NCI-H460 (cell line): ENCODE measurements at regions not wholly inside any gene's neighbourhood (a gene's known extent, or its start where the extent isn't known, plus 50 kb on each side); places are given as distances from the start of the nearest gene placed in this dataset.
"Not testable (repeated sequence)": the region's sequence is repeated elsewhere in the genome, so short reads cannot be mapped to it uniquely, and the experiment has no call there.

Experiments used
- DNase-seq: peaks from one replicate; pipeline ENCODE4 v3.0.0-alpha.2; 2016; ENCODE audit warnings: low read depth; ENCODE audit errors: extremely low read depth

DNA sequence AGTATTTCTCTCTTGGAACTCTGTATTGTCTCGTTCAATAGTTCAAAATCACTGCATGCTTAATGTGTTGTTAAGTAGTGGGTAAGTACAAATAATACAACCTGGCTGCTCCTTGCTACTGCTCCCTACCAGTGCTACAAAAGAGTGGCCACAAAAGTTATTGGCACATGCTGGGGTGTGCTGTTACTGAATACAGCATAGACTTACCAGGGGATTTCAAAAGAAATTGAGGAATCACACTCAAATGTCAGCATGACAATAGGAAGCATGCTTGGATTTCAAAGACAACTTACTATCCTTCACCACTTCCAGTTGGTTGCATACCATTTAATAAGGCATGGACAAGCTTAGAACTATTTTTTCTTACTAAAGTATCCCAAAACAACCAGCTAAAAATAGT, 1041.3 kb upstream of the SPRY2 start:
- DNase-seq, result no peak

DNA sequence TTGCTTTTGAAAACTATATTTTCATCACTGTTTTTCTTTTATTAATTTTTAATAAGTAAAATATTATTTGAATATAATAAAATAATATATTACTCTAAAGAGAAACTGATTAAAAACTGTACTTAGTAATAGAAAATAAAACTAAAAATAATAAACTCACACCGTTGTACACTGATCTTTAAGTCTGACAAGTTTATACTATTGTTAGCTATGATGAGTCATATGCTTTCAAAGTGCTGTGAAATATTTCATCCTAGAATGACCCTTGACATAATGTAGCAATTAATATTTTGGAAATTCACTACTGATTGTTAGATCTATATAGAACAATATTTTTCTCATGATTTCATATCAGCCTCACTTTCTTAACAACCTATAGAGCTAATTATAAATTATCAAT, 1040.6 kb upstream of the SPRY2 start:
- DNase-seq, result no peak

DNA sequence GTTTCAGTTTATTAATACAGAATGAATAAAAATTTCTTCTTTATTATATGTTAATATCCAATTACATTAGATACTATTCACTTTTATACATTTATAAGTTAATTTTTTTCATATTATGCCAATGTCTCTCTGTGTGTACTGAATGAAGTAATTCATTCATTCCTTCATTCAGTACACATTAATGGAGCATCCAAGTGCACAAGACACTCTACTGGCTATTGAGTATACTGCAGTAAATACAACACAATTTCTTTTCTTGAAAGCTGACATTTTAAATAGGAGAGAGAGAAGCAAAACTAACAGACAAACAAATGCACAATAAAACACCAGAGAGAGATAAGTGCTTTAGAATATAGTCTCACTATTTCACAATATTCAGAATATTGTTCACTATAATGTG, 1038.3 kb upstream of the SPRY2 start:
- no peak for DNase-seq

- no peak for DNase-seq
Measured at GRCh38 chr13:81377921-81378320, 1037.0 kb upstream of the SPRY2 start.

- DNase-seq, result no peak
Measured at GRCh38 chr13:81375709-81376108, 1034.8 kb upstream of the SPRY2 start.

- DNase-seq, result not testable (repeated sequence)
Measured at GRCh38 chr13:81362711-81363110, 1021.8 kb upstream of the SPRY2 start.

- DNase-seq, result no peak
Measured at GRCh38 chr13:81350056-81350455, 1009.1 kb upstream of the SPRY2 start.

DNA sequence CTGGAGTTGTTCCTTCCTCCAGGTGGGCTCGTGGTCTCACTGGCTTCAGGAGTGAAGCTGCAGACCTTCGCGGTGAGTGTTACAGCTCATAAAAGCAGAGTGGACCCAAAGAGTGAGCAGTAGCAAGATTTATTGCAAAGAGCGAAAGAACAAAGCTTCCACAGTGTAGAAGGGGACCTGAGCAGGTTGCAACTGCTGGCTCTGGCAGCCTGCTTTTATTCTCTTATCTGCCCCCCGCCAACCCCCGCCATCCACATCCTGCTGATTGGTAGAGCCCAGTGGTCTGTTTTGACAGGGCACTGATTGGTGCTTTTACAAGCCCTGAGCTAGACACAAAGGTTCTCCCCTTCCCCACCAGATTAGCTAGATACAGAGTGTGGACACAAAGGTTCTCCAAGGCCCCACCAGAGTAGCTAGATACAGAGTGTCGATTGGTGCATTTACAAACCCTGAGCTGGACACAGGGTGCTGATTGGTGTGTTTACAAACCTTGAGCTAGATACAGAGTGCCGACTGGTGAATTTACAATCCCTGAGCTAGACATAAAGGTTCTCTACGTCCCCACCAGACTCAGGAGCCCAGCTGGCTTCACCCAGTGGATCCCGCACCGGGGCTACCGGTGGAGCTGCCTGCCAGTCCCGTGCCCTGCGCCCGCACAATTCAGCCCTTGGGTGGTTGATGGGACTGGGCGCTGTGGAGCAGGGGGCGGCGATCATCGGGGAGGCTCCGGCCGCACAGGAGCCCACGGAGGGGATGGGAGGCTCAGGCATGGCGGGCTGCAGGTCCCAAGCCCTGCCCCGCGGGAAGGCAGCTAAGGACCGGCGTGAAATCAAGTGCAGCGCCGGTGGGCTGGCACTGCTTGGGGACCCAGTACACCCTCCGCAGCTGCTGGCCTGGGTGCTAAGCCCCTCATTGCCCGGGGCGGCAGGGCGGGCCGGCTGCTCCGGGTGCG, 999.5 kb upstream of the SPRY2 start:
- not testable (repeated sequence) for DNase-seq

DNA sequence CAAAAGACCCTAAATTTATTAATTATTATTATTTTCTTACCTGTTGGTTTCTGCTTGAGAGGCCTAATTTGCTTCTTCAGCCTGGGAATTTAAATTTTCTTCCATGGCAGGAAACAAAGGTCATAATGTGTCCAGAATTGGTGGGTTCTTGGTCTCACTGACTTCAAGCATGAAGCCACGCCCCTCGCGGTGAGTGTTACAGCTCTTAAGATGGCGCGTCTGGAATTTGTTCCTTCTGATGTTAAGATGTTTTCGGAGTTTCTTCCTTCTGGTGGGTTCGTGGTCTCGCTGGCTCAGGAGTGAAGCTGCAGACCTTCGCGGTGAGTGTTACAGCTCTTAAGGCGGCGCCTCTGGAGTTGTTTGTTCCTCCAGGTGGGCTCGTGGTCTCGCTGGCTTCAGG, 998.7 kb upstream of the SPRY2 start:
- not testable (repeated sequence) for DNase-seq

DNA sequence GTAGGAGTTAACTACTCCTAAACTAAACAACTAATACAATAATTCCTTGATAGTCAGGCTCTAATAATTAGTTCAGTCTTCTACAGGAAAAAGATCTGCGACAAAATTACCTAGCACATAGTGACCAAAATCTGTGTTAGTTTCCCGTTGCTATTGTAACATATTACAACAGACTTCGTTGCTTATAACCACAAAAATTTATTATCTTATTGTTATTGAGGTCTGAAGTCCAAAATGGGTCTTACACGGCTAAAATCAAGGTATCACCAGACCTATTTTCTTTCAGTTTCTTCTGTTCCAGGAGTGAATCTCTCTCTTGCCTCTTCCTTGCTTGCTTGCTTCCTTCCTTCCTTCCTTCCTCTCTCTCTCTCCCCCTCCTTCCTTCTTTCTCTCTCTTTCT, 993.6 kb upstream of the SPRY2 start:
- DNase-seq, result no peak

DNA sequence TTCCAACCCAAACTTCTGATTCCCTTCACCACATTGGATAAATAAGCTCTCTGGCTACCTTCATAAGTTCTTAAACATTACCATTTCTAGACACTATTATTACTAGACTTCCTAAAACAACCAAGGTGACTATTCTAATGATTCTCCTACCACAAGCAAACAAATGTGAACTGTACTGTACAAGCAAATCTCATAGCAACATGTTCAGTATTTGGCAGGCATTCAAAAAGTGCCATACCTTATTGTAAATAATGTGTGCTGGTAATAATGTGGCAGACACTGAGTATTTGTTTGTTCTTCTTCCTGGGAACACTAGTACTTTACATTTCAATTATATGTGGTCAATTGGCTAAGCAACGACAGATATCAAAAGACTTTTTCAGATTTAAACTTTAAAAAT, 986.0 kb upstream of the SPRY2 start:
- no peak for DNase-seq

GRCh38 chr13:81320516-81320915, 979.6 kb upstream of the SPRY2 start:
- no peak for DNase-seq

DNA sequence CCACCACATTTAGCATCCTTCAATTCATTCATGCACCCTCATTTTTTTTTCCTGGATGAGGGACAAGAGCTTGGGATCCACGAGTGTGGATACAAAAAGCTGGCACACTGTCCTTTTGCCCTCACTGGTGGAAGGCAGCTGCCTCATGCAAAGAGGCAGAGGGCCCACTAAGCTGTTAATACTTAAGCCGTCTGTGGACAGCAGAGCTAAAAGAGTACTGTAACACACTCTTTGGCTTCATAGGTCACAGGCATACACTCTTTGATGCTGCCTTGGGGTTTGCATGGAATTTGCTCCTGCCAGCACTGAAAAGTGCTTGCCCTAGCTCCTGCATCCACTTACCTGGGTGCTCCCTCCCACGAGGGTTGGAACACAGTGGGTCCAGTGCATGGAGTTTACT, 978.4 kb upstream of the SPRY2 start:
- DNase-seq, result no peak

DNA sequence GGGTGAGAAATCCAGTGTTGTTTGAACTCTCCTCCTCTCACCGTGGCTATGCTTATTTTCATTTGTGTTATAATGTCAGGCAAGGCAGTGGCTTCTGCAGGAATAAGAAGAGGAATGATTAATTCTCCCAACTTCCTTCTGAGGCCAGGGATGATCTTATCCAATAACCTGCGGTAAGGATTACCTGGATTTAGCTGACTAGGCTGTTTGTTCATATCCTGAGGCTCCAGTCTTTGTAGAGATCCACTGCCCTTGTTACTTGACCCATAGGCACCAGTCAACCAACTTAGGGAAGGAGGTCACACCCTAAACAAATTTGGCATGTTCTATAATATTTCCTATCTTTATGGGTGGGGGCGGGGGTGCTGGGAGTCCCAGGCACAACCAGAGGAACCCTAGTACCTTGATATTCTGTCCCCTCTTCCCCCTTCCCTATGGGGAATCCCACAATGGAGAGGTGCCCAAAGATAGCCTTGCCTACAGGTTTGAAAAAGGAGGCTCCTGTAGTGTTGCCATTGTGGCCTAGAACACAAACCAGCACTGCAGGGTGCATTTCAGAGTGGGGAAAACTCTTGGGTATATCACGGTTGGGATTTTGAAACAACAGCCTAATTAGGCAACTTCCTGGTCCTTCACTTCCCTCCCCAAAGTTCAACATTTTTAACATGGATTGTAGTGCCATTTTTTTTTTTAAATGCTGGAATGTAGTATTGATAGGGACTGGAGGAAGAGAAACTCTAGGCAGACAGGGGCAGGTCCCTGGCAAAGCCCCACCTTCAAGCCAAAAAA, 977.5 kb upstream of the SPRY2 start:
- no peak for DNase-seq

- no peak for DNase-seq
Measured at GRCh38 chr13:81314461-81314860, 973.5 kb upstream of the SPRY2 start.

GRCh38 chr13:81305928-81306327, 965.0 kb upstream of the SPRY2 start:
- no peak for DNase-seq

DNA sequence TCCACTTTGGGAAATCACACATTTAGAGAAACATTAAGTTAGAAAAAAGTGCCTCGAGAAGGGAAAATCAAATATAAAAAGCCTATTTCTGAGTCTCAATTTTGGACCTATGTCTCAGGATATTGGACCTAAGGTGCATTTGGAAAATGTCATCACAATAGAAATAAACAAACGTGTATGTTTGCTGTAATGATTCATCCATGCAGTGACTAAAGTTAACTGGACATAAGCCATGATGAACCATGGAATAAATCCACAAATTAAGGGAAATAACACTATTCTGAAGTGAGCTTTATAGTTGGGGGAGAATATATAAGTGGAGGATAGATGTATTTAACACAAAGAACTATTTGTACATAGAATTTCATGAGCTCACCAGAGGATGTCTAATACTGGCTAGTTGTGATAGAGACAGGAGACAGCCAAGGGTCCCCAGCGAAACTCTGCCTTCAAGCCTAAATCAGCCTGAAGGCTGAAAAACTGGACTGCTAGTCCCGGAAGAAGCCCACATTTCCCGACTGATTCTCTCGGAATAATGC, 963.3 kb upstream of the SPRY2 start:
- DNase-seq, result no peak

- DNase-seq, result no peak
Measured at GRCh38 chr13:81302677-81303076, 961.8 kb upstream of the SPRY2 start.

- no peak for DNase-seq
Measured at GRCh38 chr13:81302125-81302524, 961.2 kb upstream of the SPRY2 start.

GRCh38 chr13:81295177-81295576, 954.3 kb upstream of the SPRY2 start:
- DNase-seq, result no peak

GRCh38 chr13:81293594-81294164, 952.8 kb upstream of the SPRY2 start:
- no peak for DNase-seq
